ENCODE measurements at regions not wholly inside any gene's neighbourhood (a gene's known extent, or its start where the extent isn't known, plus 50 kb on each side); places are given as distances from the start of the nearest gene placed in this dataset.

DNA sequence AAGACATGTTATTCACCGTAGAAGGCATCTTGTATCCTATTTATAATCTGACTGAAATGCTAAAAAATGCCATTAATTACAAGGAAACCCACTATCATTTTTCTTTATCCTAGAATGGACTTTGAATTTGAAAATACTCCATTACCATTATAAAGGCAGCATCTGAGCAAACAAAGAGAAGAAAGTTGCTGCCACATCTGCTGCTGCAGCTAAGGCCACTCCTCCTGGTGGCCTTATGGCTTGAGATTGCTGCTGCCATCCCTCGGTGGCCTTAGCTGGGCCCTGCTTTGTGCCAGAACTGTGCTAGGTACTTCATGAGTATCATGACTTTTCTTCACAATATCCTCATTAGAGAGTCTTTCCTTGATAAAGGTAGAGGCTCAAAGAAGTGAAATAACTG is 1210.1 kb upstream of the TENM4 start:
- no peak for ATAC-seq (ENCODE audit: low read depth)
- CTCF ChIA-PET = no interaction called here
- no peak overlapping the region for H2BK15ac ChIP-seq (ENCODE audit: low read depth, low read length)

More for the DNA sequence above, 1210.1 kb upstream of the TENM4 start:
- H3K56ac ChIP-seq (ENCODE audit: extremely low read depth, insufficient read depth, low read length) = no peak overlapping the region
- dilution Hi-C loops (cut with HindIII; ENCODE audit: low sequenced_read_pairs, unreplicated experiment) = no loop called here
- H3K4ac ChIP-seq (ENCODE audit: low read depth, low read length) = no peak overlapping the region
- no peak overlapping the region for H2AK5ac ChIP-seq (ENCODE audit: low read depth, low read length)
- no peak overlapping the region for H4K8ac ChIP-seq (ENCODE audit: low read depth in 2 of 2, low read length in 2 of 2)
- H3K36me3 ChIP-seq (ENCODE audit: control insufficient read depth, insufficient read depth, low read length) = no peaks in the 10 kb centered on the region
- intact Hi-C loops (cut with micrococcal nuclease) = no loop called here
- no peak overlapping the region for H2BK20ac ChIP-seq (ENCODE audit: low read depth, low read length)
- no peaks in the 10 kb centered on the region for H3K9me3 ChIP-seq (ENCODE audit: control insufficient read depth, insufficient read depth, low read length)
- H3K18ac ChIP-seq (ENCODE audit: low read depth, low read length) = no peak overlapping the region
- no peak for DNase-seq
- no peak overlapping the region for H3K4me3 ChIP-seq (ENCODE audit: insufficient read depth, low read depth, low read length)
- H2BK5ac ChIP-seq (ENCODE audit: low read depth, low read length, poor library complexity, severe bottlenecking) = no peak overlapping the region
- no CpG with 5 or more reads among the region's 2 CpGs for WGBS, 2 experiments (ENCODE audit: extremely low coverage in 2 of 2, insufficient read length in 1 of 2)
- no peaks in the 10 kb centered on the region for H3K9me1 ChIP-seq (ENCODE audit: insufficient read depth, low read length)
- H4K5ac ChIP-seq (ENCODE audit: low read depth, low read length) = no peak overlapping the region
- no peaks in the 10 kb centered on the region for H3K27me3 ChIP-seq (ENCODE audit: control insufficient read depth, insufficient read depth, low read length)
- no peak for TF ChIP-seq SMC3 (IDR thresholded peaks at IDR 0.05; ENCODE audit: low read depth, low read length)
- TF ChIP-seq RAD21 (IDR thresholded peaks at IDR 0.05; ENCODE audit: low read length) = no peak
- TF ChIP-seq MAZ (IDR thresholded peaks at IDR 0.05; ENCODE audit: borderline replicate concordance, low read depth, low read length) = no peak
- TF ChIP-seq RCOR1 (IDR thresholded peaks at IDR 0.05; ENCODE audit: insufficient replicate concordance, low read length) = no peak
- no peak for TF ChIP-seq CHD1 (IDR thresholded peaks at IDR 0.05; ENCODE audit: low read depth, low read length)
- TF ChIP-seq MXI1 (IDR thresholded peaks at IDR 0.05; ENCODE audit: borderline replicate concordance, low read depth, low read length) = no peak
- TF ChIP-seq RFX5 (IDR thresholded peaks at IDR 0.05; ENCODE audit: low read depth, low read length) = no peak
- TF ChIP-seq, protein P1, sequence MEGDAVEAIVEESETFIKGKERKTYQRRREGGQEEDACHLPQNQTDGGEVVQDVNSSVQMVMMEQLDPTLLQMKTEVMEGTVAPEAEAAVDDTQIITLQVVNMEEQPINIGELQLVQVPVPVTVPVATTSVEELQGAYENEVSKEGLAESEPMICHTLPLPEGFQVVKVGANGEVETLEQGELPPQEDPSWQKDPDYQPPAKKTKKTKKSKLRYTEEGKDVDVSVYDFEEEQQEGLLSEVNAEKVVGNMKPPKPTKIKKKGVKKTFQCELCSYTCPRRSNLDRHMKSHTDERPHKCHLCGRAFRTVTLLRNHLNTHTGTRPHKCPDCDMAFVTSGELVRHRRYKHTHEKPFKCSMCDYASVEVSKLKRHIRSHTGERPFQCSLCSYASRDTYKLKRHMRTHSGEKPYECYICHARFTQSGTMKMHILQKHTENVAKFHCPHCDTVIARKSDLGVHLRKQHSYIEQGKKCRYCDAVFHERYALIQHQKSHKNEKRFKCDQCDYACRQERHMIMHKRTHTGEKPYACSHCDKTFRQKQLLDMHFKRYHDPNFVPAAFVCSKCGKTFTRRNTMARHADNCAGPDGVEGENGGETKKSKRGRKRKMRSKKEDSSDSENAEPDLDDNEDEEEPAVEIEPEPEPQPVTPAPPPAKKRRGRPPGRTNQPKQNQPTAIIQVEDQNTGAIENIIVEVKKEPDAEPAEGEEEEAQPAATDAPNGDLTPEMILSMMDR (conservative IDR thresholded peaks at IDR 0.05; ENCODE audit: low read depth, low read length) = no peak
- no peak for TF ChIP-seq NFE2L2 (IDR thresholded peaks at IDR 0.05; ENCODE audit: low read depth, low read length)
- no peak for TF ChIP-seq FOS (IDR thresholded peaks at IDR 0.05; ENCODE audit: low read depth, low read length)
- no peak for TF ChIP-seq ELK1 (IDR thresholded peaks at IDR 0.05; ENCODE audit: borderline replicate concordance, low read depth, low read length)
- no peak for TF ChIP-seq BHLHE40 (IDR thresholded peaks at IDR 0.05; ENCODE audit: low read depth, low read length)
- no peak for TF ChIP-seq POLR2A (IDR thresholded peaks at IDR 0.05; ENCODE audit: low read depth, low read length)
- H3K9ac ChIP-seq (ENCODE audit: low read depth, low read length) = no peak overlapping the region
- no peak overlapping the region for H2AK9ac ChIP-seq (replicated peaks; ENCODE audit: low read depth, low read length, poor library complexity)
- no peak overlapping the region for H2AFZ ChIP-seq (replicated peaks; ENCODE audit: low read length, poor library complexity)
- no peak overlapping the region for H3K27ac ChIP-seq (ENCODE audit: insufficient read depth, low read length)
- POLR2A ChIA-PET (ENCODE audit: unreplicated experiment) = no interaction called here
- no peak overlapping the region for H4K91ac ChIP-seq (ENCODE audit: insufficient read depth, low read depth, low read length)
- H2BK120ac ChIP-seq (ENCODE audit: low read depth, low read length) = no peak overlapping the region
- no peaks in the 10 kb centered on the region for H4K20me1 ChIP-seq (ENCODE audit: insufficient read depth, low read length)
- in situ Hi-C loops (cut with MboI; ENCODE audit: low sequenced_read_pairs) = no loop called here
- H3K79me1 ChIP-seq (ENCODE audit: low read depth in 1 of 2, low read length in 2 of 2) = no peaks in the 10 kb centered on the region
- H3K4me2 ChIP-seq (ENCODE audit: low read depth, low read length) = no peak overlapping the region
- no peak overlapping the region for H3K14ac ChIP-seq (replicated peaks; ENCODE audit: low read depth, low read length)
- no TSS peak for BruUV-seq (replicated peaks)
- no peak overlapping the region for H3K23ac ChIP-seq (ENCODE audit: low read depth, low read length)
- H3K4me1 ChIP-seq (ENCODE audit: control insufficient read depth, insufficient read depth, low read length) = no peaks in the 10 kb centered on the region
